ENCODE measurements at regions not wholly inside any gene's neighbourhood (a gene's known extent, or its start where the extent isn't known, plus 50 kb on each side); places are given as distances from the start of the nearest gene placed in this dataset.

DNA sequence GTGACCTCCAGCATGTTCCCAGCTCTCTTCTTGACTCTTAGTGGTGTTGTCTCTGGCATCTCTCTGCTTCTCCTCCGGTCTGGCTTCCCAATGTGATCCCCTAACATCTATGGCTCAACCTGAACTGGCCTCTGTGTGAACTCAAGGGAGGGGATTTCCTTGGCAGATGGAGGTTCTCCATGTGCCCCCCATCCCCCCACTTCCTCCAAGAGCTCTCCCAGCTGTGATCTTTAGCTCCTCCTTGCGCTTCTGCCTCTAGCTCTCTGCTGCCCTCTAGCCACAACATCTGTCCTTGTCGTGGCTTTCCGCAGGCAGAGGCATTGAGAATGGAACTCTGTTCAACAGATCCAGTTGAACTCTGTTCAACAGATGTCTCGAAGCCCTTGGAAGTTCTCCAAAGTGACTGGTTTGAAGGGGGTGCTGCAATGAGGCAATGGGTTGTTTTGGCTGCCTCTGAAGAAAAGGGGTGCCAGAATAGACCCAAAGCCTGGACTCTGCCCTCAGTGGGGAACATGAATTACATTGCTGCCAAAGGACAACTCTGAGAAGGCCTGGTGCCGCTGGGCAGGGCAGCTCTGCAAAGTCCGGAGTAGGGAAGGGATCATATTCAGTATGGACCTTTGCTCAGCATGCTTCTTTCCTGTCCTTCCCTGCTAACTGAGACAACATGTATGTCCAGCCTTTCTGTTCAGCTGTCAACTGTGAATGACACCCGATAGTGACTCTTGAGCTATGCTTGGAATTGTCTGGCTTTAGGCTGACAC is 61.9 kb downstream of the ADM start:
- peak; percentile 53 for TF ChIP-seq FOXP2 (optimal IDR thresholded peaks at IDR 0.05; ENCODE audit: borderline replicate concordance, extremely low read depth, extremely low read length, insufficient read depth)
- TF ChIP-seq TAF1 (IDR thresholded peaks at IDR 0.05; ENCODE audit: borderline replicate concordance, insufficient read depth, low read length), result no peak

DNA sequence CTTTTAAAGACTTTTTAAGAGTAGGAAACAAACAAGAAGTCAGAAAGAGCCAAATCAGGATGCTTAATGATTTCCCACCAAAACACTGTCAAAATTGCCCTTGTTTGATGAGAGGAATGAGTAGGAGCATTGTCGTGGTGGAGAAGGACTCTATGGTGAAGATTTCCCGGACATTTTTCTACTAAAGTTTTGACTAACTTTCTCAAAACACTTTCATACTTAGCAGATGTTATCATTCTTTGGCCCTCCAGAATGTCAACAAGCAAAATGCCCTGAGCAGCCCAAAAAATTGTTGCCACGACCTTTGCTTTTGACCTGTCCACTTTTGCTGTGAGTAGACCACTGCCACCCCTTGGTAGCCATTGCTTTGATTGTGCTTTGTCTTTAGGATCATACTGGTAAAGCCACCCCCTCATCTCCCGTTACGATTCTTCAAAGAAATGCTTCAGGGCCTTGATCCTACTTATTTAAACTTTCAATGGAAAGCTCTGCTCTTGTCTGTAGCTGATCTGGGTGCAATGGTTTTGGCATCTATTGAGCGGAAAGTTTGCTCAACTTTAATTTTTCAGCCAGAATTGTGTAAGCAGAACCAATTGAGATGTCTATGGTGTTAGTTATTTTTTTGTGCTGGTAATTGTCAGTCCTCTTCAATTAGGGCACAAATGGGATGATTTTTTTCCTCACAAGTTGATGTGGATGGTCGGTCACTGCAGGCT is 67.2 kb downstream of the ADM start:
- TF ChIP-seq, protein P1, sequence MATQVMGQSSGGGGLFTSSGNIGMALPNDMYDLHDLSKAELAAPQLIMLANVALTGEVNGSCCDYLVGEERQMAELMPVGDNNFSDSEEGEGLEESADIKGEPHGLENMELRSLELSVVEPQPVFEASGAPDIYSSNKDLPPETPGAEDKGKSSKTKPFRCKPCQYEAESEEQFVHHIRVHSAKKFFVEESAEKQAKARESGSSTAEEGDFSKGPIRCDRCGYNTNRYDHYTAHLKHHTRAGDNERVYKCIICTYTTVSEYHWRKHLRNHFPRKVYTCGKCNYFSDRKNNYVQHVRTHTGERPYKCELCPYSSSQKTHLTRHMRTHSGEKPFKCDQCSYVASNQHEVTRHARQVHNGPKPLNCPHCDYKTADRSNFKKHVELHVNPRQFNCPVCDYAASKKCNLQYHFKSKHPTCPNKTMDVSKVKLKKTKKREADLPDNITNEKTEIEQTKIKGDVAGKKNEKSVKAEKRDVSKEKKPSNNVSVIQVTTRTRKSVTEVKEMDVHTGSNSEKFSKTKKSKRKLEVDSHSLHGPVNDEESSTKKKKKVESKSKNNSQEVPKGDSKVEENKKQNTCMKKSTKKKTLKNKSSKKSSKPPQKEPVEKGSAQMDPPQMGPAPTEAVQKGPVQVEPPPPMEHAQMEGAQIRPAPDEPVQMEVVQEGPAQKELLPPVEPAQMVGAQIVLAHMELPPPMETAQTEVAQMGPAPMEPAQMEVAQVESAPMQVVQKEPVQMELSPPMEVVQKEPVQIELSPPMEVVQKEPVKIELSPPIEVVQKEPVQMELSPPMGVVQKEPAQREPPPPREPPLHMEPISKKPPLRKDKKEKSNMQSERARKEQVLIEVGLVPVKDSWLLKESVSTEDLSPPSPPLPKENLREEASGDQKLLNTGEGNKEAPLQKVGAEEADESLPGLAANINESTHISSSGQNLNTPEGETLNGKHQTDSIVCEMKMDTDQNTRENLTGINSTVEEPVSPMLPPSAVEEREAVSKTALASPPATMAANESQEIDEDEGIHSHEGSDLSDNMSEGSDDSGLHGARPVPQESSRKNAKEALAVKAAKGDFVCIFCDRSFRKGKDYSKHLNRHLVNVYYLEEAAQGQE (IDR thresholded peaks at IDR 0.05; ENCODE audit: insufficient read depth in 1 of 2, low read depth in 2 of 2, low read length in 2 of 2), result no peak
- TF ChIP-seq FOXP2 (optimal IDR thresholded peaks at IDR 0.05; ENCODE audit: borderline replicate concordance, extremely low read depth, extremely low read length, insufficient read depth) (no peak), SIN3A (IDR thresholded peaks at IDR 0.05; ENCODE audit: borderline replicate concordance, insufficient read depth, low read length) (no peak), TAF1 (IDR thresholded peaks at IDR 0.05; ENCODE audit: borderline replicate concordance, insufficient read depth, low read length) (no peak), POLR2AphosphoS5 (IDR thresholded peaks at IDR 0.05; ENCODE audit: low read depth, low read length) (no peak)

DNA sequence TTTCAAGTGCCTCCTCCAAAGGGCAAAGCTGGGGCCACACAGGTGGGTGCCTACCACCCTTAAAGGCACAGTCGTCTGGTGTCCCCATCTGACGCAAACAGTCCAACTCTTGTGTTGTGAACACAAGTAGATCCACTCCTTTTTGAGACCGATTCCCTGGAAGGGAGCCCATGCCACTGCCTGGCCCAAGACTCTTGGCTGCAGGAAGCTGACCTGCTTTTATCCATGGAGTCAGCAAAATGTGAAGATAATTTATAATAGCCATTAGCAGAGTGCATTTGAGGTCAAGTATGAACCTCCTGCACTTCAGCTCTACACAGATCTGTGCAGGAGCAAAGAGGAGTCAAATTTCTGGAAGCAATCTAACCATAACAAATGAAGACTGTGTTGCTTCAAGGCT is 68.5 kb downstream of the ADM start:
- TF ChIP-seq, protein P1 (IDR thresholded peaks at IDR 0.05; ENCODE audit: insufficient read depth in 1 of 2, low read depth in 2 of 2, low read length in 2 of 2), result no peak

DNA sequence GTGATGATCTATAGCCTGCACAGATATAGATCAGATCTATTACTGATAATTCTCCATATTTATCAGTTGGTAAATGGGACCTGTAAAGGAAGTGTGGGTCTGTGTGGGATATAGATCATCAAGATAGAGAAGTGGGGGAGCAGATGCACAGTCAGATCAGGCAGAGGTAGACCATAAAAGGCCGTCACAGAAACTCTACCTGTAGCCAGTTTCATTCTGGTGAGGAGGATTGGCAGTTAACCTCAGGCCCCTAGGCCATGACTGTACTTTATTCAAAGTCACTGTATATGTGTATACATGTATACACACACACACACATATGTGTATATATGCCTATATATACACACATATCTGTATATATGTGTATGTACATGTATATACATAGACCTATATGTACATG is 69.1 kb downstream of the ADM start:
- no peak for TF ChIP-seq POLR2AphosphoS5 (IDR thresholded peaks at IDR 0.05; ENCODE audit: low read depth, low read length)
- no peak for TF ChIP-seq FOXP2 (optimal IDR thresholded peaks at IDR 0.05; ENCODE audit: borderline replicate concordance, extremely low read depth, extremely low read length, insufficient read depth)
- TF ChIP-seq TAF1 (IDR thresholded peaks at IDR 0.05; ENCODE audit: borderline replicate concordance, insufficient read depth, low read length), result no peak
- no peak for TF ChIP-seq SIN3A (IDR thresholded peaks at IDR 0.05; ENCODE audit: borderline replicate concordance, insufficient read depth, low read length)
- TF ChIP-seq, protein P1 (IDR thresholded peaks at IDR 0.05; ENCODE audit: insufficient read depth in 1 of 2, low read depth in 2 of 2, low read length in 2 of 2), result no peak

DNA sequence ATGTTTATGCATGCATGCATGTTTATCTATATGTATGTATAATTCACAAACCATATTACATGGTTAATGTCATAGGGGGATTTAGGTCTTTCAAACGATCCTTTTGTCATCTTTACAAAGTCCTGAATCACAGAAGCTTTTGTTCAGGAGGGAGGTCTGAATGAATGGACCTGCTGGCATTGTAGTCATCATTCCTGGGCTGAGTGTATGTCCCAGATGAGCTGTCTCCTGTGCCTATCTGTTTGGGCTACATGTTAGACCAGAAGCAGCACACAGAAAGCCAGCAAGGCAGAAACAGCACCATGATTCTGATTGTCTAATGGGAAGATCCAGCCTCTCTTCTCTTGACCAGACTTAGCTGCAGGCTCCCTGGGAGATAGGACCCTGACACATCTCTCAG is 69.5 kb downstream of the ADM start:
- TF ChIP-seq FOXP2 (optimal IDR thresholded peaks at IDR 0.05; ENCODE audit: borderline replicate concordance, extremely low read depth, extremely low read length, insufficient read depth), result no peak
- TF ChIP-seq, protein P1 (IDR thresholded peaks at IDR 0.05; ENCODE audit: insufficient read depth in 1 of 2, low read depth in 2 of 2, low read length in 2 of 2), result no peak
- no peak for TF ChIP-seq POLR2AphosphoS5 (IDR thresholded peaks at IDR 0.05; ENCODE audit: low read depth, low read length)
- TF ChIP-seq SIN3A (IDR thresholded peaks at IDR 0.05; ENCODE audit: borderline replicate concordance, insufficient read depth, low read length), result no peak
- no peak for TF ChIP-seq TAF1 (IDR thresholded peaks at IDR 0.05; ENCODE audit: borderline replicate concordance, insufficient read depth, low read length)

All from PFSK-1 (cell line).